Sigmoid colon (tissue), 6 donors: ENCODE measurements at regions not wholly inside any gene's neighbourhood (a gene's known extent, or its start where the extent isn't known, plus 50 kb on each side); places are given as distances from the start of the nearest gene placed in this dataset.

Experiments
- DNase-seq: peaks from one replicate; pipeline ENCODE4 v3.0.0-alpha.2; 2019
- H3K27ac ChIP-seq, 4 donors: fragments of 200-600 bp; sonication (generic); one replicate each; pipeline ENCODE4 v1.5.1; 2016 to 2019; ENCODE audit warnings: mild to moderate bottlenecking in 1 of 4
- H3K27me3 ChIP-seq, 3 donors: fragments of 200-600 bp; sonication (generic); one replicate each; pipeline ENCODE4 v1.5.1; 2019; ENCODE audit warnings: mild to moderate bottlenecking in 1 of 3
- H3K36me3 ChIP-seq, 4 donors: fragments of 200-600 bp; sonication (generic); one replicate each; pipeline ENCODE4 v1.5.1; 2016 to 2019
- H3K4me1 ChIP-seq, 4 donors: fragments of 200-600 bp; sonication (generic); one replicate each; pipeline ENCODE4 v1.5.1; 2017 to 2019
- H3K4me3 ChIP-seq, 4 donors: fragments of 200-600 bp; sonication (generic); one replicate each; pipeline ENCODE4 v1.5.1; 2017 to 2019; ENCODE audit warnings: mild to moderate bottlenecking in 2 of 4, moderate library complexity in 1 of 4
- H3K9me3 ChIP-seq, 4 donors: fragments of 200-600 bp in 3 of 4; sonication (generic) in 3 of 4; one replicate each; pipeline versions ENCODE4 v1.5.1 to v1.6.1; 2013 to 2019
- CTCF ChIP-seq, 4 experiments: fragments of 450-650 bp in 3 of 4; fragments of 200-600 bp in 1 of 4; IDR thresholded peaks; one replicate each; pipeline ENCODE4 v1.5.1; 2016 to 2019; ENCODE audit warnings: antibody characterized with exemption in 4 of 4, mild to moderate bottlenecking in 3 of 4, moderate library complexity in 2 of 4
- EP300 ChIP-seq, 4 donors: sonication (generic); formaldehyde crosslinking; IDR thresholded peaks; one replicate each; pipeline ENCODE4 v1.6.1; 2017; ENCODE audit warnings: antibody characterized with exemption in 4 of 4
- POLR2A ChIP-seq, 2 donors: fragments of 450-650 bp; IDR thresholded peaks; one replicate each; pipeline ENCODE4 v1.6.1; 2016; ENCODE audit warnings: antibody characterized with exemption in 2 of 2, mild to moderate bottlenecking in 2 of 2, moderate library complexity in 2 of 2
- POLR2AphosphoS5 ChIP-seq, 4 donors: sonication (generic); formaldehyde crosslinking; IDR thresholded peaks; one replicate each; pipeline ENCODE4 v1.6.1; 2017; ENCODE audit warnings: antibody characterized with exemption in 4 of 4
- WGBS, 2 donors: extraction: QIAGEN DNeasy Blood & Tissue Kit; methylation state at CpG; one replicate each; pipeline ENCODE4 v1.1.7; 2013; 5-methylcytosine and 5-hydroxymethylcytosine counted together
- intact Hi-C: fragments of 100-400 bp; cut with DNase I; formaldehyde crosslinking; loops from one replicate; pipeline ENCODE4 v1.15.1; 2023
- donor health status: healthy with polysubstance abuse.
- donor health status: healthy.

- intact Hi-C loops: no loop called here
- Histone ChIP-seq H3K9me3 (no peaks in the 10 kb centered on the region), H3K4me3 (no peak overlapping the region), H3K27me3 (no peaks in the 10 kb centered on the region), H3K4me1 (peaks cover 0 to 6% (median 2%) of the 10 kb centered on the region in 4 donors), H3K27ac (no peak overlapping the region), H3K36me3 (no peaks in the 10 kb centered on the region)
- no peak for DNase-seq
- TF ChIP-seq POLR2AphosphoS5 (IDR thresholded peaks at IDR 0.05) (no peak), EP300 (IDR thresholded peaks at IDR 0.05) (no peak), POLR2A (IDR thresholded peaks at IDR 0.05) (no peak), CTCF (IDR thresholded peaks at IDR 0.05) (no peak)
- WGBS, 2 donors: 27 to 50% methylated on average over 3 of the region's 3 CpGs
These were observed 111.0 kb downstream of the RBM43 start for GRCh38 chr2:151150331-151151320.

GRCh38 chr2:151138507-151138906, 123.2 kb downstream of the RBM43 start:
- intact Hi-C loops: no loop called here
- no peak for DNase-seq
- H3K9me3 ChIP-seq: no peaks in the 10 kb centered on the region
- 85% methylated on average over 2 of the region's 2 CpGs for WGBS, 2 donors
- H3K27me3 ChIP-seq: no peaks in the 10 kb centered on the region
- H3K27ac ChIP-seq: no peak overlapping the region
- H3K4me3 ChIP-seq: no peak overlapping the region
- TF ChIP-seq EP300 (IDR thresholded peaks at IDR 0.05): no peak
- TF ChIP-seq POLR2A (IDR thresholded peaks at IDR 0.05): no peak
- TF ChIP-seq CTCF (IDR thresholded peaks at IDR 0.05): no peak
- no peak for TF ChIP-seq POLR2AphosphoS5 (IDR thresholded peaks at IDR 0.05)
- no peaks in the 10 kb centered on the region for H3K4me1 ChIP-seq
- no peaks in the 10 kb centered on the region for H3K36me3 ChIP-seq

GRCh38 chr2:151137526-151137925, 124.1 kb downstream of the RBM43 start:
- WGBS, 2 donors: 77 to 78% methylated on average over 5 of the region's 5 CpGs
- H3K27me3 ChIP-seq: no peaks in the 10 kb centered on the region
- no peak for TF ChIP-seq CTCF (IDR thresholded peaks at IDR 0.05)
- no peak for TF ChIP-seq POLR2A (IDR thresholded peaks at IDR 0.05)
- no peak for TF ChIP-seq EP300 (IDR thresholded peaks at IDR 0.05)
- no peak for TF ChIP-seq POLR2AphosphoS5 (IDR thresholded peaks at IDR 0.05)
- no peak overlapping the region for H3K4me3 ChIP-seq
- H3K4me1 ChIP-seq: no peaks in the 10 kb centered on the region
- intact Hi-C loops: no loop called here
- no peak for DNase-seq
- H3K27ac ChIP-seq: no peak overlapping the region
- H3K9me3 ChIP-seq: no peaks in the 10 kb centered on the region
- no peaks in the 10 kb centered on the region for H3K36me3 ChIP-seq

GRCh38 chr2:151120011-151120410, 141.7 kb downstream of the RBM43 start:
- Histone ChIP-seq H3K27ac (no peak overlapping the region), H3K36me3 (no peaks in the 10 kb centered on the region), H3K27me3 (no peaks in the 10 kb centered on the region), H3K4me3 (no peak overlapping the region), H3K4me1 (no peaks in the 10 kb centered on the region), H3K9me3 (peaks cover 0 to 5% (median 0%) of the 10 kb centered on the region in 4 donors)
- TF ChIP-seq POLR2A (IDR thresholded peaks at IDR 0.05) (no peak), CTCF (IDR thresholded peaks at IDR 0.05) (no peak), EP300 (IDR thresholded peaks at IDR 0.05) (no peak), POLR2AphosphoS5 (IDR thresholded peaks at IDR 0.05) (no peak)
- 85 to 91% methylated on average over 2 of the region's 2 CpGs for WGBS, 2 donors
- DNase-seq: no peak
- intact Hi-C loops: no loop called here
